ENCODE measurements at regions not wholly inside any gene's neighbourhood (a gene's known extent, or its start where the extent isn't known, plus 50 kb on each side); places are given as distances from the start of the nearest gene placed in this dataset.

DNA sequence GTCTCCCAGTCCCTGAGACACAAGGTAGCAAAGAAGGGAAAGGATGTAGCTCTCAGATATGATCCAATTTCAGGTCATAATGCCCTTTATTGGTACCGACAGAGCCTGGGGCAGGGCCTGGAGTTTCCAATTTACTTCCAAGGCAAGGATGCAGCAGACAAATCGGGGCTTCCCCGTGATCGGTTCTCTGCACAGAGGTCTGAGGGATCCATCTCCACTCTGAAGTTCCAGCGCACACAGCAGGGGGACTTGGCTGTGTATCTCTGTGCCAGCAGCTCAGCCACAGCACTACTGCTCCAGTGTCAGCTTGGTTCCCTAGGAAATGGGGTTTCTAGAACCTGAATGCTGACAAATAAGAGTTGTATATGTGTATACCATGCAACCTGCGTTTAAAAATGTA, 74.6 kb upstream of the PRSS58 start:
- no peak overlapping the region for H3K4me3 ChIP-seq (ENCODE audit: low read depth, low read length)
- no peak for DNase-seq (ENCODE audit: low read depth)

DNA sequence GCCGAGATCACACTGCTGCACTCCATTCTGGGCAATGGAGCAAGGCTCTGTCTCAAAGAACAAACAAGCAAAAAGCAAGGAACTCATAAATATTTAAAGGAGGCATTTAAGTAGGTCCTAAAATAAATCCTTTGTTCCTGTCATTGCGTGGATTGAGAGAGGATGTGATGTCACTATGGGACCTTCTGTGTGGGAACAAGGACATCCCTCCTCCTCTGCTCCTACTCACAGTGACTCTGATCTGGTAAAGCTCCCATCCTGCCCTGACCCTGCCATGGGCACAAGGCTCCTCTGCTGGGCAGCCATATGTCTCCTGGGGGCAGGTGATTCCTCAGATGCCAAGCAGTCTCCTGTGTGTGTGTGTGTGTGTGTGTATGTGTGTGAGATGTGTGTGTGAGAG, 74.1 kb upstream of the PRSS58 start:
- no peak for DNase-seq (ENCODE audit: low read depth)
- H3K4me3 ChIP-seq (ENCODE audit: low read depth, low read length), result no peak overlapping the region

DNA sequence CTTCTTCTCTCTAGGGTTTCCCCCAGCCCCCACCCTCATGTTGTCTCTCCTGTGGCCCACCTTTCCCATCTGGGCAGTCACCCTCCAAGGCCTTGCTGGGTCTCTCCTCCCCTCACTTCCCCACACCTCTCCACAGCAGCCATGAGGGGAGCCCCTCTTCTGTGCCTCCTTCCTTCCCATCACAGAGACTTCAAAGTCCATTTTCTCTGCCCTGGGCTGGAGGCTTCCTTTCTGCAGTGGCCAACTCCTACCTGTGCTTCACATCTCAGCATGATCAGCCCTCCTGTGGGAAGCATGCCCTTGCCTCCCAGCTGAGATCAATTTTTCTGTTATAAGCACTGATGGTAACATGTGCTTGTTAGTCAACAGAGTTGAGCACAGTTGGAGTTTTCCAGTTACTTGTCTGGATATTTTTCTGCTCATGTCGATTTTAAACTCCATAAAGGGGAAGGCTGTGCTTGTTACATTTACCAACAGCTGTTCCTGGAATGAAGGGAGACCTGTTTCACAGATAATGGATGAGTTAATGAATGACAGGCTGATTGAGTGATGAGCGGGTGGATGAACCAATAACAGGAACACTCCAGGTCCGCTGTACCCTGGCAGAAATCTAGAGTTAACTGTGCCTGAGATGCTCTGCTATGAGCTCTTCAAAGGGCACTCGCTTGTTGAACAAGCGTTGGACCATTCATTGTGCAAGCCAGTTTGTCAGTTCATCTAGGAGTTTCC, 71.4 kb upstream of the PRSS58 start:
- no peak for DNase-seq (ENCODE audit: low read depth)
- H3K4me3 ChIP-seq (ENCODE audit: low read depth, low read length), result no peak overlapping the region

DNA sequence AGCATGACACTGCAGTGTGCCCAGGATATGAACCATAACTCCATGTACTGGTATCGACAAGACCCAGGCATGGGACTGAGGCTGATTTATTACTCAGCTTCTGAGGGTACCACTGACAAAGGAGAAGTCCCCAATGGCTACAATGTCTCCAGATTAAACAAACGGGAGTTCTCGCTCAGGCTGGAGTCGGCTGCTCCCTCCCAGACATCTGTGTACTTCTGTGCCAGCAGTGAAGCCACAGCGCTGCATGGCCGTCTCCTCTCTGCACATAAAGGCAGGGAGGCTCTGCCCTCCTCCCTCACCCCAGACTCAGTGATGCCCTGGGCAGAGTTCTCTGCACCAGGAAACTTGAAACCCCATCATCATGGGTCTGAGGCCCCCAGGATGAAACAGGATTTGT, 70.7 kb upstream of the PRSS58 start:
- no peak overlapping the region for H3K4me3 ChIP-seq (ENCODE audit: low read depth, low read length)
- DNase-seq (ENCODE audit: low read depth), result no peak

DNA sequence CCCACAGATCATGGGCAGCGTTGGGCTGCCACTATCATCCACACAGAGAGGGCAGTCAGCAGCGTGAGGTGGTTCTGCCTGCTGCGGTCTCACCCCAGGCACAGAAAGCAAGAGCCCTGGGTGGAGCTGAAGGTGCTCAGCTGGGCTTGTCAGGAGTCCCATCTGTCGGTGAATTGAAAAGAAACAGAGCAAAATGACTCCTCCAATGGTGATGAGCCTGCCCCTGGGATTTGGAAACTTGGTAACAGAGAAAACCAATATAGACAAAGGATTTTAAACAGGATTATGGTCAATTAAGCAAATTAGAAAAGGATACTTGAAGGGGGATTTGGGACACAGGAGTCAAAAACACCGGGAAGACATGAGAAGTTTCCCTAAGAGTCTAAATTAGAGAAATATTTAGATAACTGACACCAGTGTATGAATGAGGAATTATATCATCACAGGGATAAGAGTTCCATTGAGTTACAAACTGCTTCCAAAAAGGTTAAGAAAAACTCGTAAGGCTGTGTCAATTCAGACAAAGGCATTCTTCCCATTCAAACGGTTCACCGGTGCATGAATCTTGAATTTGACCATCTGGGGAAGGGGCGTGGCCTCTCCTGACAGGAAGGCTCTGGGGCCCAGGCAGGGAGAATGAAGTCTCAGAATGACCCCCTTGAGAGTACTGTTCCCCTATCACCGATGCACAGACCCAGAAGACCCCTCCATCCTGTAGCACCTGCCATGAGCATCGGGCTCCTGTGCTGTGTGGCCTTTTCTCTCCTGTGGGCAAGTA, 70.0 kb upstream of the PRSS58 start:
- no peak for DNase-seq (ENCODE audit: low read depth)
- no peak overlapping the region for H3K4me3 ChIP-seq (ENCODE audit: low read depth, low read length)

DNA sequence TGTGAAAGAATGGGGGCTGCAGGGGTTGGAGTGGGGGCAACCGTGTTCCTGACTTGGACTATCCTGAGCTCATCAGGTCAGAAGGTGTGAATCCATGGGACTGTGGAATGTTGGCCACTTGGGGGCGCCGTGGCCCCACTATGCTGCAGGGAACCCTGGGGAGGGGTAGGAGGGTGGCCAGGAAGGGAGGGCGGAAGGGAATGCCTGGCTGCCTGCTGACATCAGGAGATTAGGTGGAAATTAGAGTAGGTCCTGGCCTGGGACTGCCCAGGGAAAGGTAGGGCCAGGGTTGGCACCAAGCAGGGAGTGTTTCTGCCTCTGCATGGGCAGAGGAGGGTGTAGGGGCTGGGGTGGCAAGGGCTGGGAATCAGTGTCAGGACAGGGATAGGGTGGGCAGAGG, 65.8 kb upstream of the PRSS58 start:
- DNase-seq (ENCODE audit: low read depth), result no peak
- no peak overlapping the region for H3K4me3 ChIP-seq (ENCODE audit: low read depth, low read length)

DNA sequence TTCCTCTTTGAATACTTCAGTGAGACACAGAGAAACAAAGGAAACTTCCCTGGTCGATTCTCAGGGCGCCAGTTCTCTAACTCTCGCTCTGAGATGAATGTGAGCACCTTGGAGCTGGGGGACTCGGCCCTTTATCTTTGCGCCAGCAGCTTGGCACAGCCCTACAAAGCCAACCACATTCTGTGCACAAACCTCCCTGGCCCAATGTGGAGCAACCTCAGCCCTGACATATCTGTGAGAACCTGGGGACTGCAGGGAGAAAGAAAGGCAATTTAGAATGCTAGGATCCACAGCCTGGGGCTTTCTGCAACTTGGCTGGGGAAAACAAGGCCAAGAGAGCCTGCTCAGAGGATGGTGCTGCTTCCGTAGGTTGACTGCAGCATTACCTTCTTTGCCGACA, 63.5 kb upstream of the PRSS58 start:
- DNase-seq (ENCODE audit: low read depth), result no peak
- H3K4me3 ChIP-seq (ENCODE audit: low read depth, low read length), result no peak overlapping the region

DNA sequence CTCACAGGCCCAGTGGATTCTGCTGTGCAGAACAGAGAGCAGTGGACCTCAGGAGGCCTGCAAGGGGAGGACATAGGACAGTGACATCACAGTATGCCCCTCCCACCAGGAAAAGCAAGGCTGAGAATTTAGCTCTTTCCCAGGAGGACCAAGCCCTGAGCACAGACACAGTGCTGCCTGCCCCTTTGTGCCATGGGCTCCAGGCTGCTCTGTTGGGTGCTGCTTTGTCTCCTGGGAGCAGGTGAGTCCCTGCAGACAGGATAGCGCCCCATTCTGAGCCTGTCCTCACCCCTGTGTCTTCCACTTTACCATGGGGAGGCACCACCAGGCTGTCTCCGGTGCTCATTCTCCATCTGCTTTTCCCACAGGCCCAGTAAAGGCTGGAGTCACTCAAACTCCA, 63.0 kb upstream of the PRSS58 start:
- no peak for DNase-seq (ENCODE audit: low read depth)
- no peak overlapping the region for H3K4me3 ChIP-seq (ENCODE audit: low read depth, low read length)

DNA sequence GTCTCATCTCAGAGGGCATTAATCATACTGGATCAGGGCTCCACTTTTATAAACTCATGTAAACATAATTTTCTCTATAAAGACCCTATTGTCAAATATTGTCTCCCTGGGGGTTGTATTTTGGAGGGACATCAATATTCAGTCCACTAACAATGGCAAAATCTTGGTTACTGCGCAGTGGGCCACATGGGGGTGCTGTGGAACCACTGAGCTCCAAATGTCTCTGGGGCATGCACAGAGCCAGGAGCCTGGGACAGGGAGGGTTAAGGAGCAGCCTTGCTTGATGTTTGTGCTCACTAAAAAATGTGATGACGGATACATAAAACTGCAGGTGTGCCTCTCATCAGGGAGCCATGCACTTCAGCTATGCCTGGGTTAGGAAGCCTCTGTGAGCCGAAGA, 62.1 kb upstream of the PRSS58 start:
- DNase-seq (ENCODE audit: low read depth), result no peak

DNA sequence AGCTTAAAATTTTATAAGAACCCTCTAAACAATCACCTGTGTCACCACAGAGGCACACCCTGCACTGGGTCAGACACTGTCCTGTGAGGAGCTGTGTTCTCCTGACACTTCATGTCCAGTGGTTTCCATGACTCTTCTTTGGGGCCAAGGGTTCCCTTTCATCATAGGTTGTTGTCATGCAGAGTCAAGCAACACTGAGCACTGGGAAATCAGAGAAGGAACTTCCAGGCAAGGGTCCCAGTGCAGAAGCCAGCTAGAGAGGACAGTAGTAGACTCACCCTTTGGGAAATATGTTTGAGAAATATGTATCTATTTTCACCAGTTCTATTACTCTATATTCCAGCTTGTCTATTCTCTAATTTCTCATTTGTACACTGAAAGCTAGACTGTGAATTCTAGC, 56.4 kb upstream of the PRSS58 start:
- no peak overlapping the region for H3K4me3 ChIP-seq (ENCODE audit: low read depth, low read length)
- no peak for DNase-seq (ENCODE audit: low read depth)

More for the DNA sequence above, 62.1 kb upstream of the PRSS58 start:
- no peak overlapping the region for H3K4me3 ChIP-seq (ENCODE audit: low read depth, low read length)

DNA sequence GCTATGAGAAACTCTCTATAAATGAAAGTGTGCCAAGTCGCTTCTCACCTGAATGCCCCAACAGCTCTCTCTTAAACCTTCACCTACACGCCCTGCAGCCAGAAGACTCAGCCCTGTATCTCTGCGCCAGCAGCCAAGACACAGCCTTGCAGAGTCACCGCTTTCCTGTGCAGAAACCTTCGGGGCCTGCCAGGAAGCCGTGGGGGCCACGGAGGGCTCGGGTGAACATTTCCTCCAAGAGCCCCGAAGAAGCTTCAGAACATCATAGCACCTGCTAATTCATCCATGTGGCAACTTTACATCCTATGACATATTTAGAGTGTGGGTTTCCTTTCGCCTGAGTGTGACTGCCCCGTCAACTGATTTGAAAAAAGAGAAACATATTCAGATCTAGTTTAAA, 55.7 kb upstream of the PRSS58 start:
- H3K4me3 ChIP-seq (ENCODE audit: low read depth, low read length), result no peak overlapping the region
- DNase-seq (ENCODE audit: low read depth), result no peak

DNA sequence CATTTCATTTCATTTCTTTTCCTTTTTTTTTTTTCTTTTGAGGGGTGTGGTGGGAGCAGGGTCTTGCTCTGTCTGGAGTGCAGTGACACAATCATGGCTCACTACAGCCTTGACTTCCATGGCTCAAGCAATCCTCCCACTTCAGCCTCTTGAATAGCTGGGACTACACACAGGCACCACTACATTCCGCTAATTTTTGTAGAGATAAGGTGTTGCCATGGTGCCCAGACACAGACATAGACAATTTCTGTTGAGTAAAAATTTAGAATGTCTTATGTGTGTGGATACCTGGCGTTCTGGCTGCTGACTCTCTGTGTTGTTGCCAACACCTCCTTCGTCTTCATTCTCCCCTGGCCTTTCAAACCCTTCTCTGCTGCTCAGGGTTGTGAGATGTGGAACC, 54.0 kb upstream of the PRSS58 start:
- no peak for DNase-seq (ENCODE audit: low read depth)
- no peak overlapping the region for H3K4me3 ChIP-seq (ENCODE audit: low read depth, low read length)

DNA sequence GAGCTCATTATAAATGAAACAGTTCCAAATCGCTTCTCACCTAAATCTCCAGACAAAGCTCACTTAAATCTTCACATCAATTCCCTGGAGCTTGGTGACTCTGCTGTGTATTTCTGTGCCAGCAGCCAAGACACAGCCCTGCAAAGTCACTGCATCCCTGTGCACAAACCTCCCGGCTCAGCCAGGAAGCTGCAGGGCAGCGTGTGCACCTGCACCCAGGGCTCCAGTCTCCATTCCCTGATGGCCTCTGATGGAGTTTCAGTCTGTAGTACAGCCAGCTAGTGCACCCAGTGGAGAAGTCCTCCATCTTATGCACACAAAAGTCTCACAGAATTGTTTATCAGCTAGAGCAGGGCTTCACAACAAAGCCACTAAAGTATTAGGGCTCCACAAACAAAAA, 51.1 kb upstream of the PRSS58 start:
- no peak overlapping the region for H3K4me3 ChIP-seq (ENCODE audit: low read depth, low read length)
- DNase-seq (ENCODE audit: low read depth), result no peak

DNA sequence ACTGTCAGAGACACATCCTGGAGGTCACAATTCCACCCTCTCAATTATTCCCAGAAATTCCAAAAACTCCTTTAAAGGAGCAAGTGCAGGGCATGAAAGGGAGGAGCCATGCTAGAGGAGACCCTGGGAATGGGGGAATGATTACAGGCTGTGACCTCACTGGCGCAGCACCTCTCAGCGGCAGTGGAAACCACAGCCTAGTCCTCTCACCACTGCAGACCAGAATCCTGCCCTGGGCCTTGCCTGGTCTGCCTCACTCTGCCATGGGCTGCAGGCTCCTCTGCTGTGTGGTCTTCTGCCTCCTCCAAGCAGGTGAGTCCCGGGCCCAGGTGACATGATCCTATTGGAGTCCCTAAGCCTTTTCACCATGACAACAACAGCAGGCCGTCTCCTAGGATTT, 50.5 kb upstream of the PRSS58 start:
- DNase-seq (ENCODE audit: low read depth), result no peak
- H3K4me3 ChIP-seq (ENCODE audit: low read depth, low read length), result no peak overlapping the region
